Glomerular endothelial cell (primary cell): ENCODE measurements at regions not wholly inside any gene's neighbourhood (a gene's known extent, or its start where the extent isn't known, plus 50 kb on each side); places are given as distances from the start of the nearest gene placed in this dataset.

ENCODE experiments used
- DNase-seq: peaks from one replicate; pipeline ENCODE4 v3.0.0-alpha.2; 2011; ENCODE audit warnings: low read depth, low spot score; ENCODE audit errors: extremely low read depth

- no peak for DNase-seq
These were observed 135.1 kb upstream of the GATA6 start for GRCh38 chr18:22034276-22034675.

- no peak for DNase-seq
These were observed 128.9 kb upstream of the GATA6 start for GRCh38 chr18:22040533-22040932.

DNA sequence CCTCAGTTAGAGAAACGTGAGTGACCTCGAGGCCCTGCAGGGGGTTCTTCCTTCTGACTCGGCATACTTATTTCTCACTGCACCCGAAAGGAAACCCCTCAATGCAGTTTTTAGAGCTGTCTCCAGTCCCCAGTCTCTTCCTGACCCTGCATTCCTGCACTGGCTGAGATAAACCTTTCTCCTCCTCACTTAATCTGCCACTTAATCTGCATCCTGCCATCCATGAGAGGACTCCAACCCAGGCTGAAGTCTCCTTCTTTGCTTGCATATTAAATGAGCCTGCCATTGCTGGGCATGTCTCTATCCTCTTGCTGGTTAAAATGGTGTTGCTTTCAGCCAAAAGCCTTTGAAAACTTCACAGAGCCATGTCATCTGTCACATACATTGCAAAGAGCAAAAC, 125.6 kb upstream of the GATA6 start:
- no peak for DNase-seq

- DNase-seq = no peak
These were observed 124.7 kb upstream of the GATA6 start for GRCh38 chr18:22044474-22045220.

DNA sequence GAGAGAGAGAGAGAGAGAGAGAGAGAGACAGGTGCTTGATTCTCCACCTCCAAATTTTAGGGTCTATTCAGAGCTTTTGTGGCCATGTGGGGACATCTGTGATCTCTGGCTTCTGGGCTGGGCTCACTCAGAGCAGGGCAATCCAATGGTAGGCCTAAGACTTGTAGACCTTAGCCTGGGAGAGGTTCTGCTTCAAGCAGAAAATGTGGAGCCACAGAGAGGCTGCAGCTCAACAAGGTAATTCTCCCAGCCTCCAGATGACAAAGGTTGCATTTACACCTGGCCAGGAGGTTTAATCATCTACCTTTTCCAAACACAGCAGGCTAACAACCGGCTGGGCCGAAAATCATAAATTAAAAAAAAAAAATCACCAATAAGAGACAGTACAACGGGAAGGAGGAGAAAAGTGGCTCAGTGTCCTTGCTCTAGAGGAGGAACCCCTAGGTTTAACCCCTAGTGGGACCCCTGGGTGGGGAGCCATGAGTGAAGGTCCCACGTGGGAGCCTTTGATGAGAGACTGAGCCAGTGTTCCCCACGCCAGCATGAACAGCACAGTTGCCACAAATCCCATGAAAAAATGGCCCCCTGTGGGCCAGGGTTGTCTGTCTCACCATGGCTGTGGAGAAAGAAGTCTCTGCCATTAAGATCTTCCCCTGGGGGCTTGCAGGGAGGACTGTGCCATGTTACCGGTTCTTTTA, 124.0 kb upstream of the GATA6 start:
- DNase-seq = no peak

GRCh38 chr18:22046473-22046872, 122.9 kb upstream of the GATA6 start:
- DNase-seq = no peak

GRCh38 chr18:22047485-22047884, 121.9 kb upstream of the GATA6 start:
- no peak for DNase-seq

DNA sequence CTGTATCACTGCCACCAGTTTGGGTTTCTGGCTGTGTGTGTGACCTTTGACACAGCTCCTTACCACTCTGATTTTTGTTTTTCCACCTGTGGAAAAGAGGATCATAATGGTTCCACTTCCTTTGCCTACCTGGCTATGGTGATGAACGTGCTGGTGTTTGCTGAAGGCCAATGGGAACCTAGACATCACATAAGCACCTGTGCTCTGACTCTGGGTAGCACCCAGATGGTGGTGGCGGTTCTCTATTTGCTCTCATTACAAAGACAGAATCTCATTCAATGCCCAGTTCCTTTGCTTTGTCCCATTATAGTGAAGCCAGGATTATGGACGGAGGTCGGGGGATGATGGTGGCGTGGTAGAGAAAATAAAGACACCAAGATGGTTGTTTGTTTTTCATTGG, 121.2 kb upstream of the GATA6 start:
- DNase-seq = no peak

DNA sequence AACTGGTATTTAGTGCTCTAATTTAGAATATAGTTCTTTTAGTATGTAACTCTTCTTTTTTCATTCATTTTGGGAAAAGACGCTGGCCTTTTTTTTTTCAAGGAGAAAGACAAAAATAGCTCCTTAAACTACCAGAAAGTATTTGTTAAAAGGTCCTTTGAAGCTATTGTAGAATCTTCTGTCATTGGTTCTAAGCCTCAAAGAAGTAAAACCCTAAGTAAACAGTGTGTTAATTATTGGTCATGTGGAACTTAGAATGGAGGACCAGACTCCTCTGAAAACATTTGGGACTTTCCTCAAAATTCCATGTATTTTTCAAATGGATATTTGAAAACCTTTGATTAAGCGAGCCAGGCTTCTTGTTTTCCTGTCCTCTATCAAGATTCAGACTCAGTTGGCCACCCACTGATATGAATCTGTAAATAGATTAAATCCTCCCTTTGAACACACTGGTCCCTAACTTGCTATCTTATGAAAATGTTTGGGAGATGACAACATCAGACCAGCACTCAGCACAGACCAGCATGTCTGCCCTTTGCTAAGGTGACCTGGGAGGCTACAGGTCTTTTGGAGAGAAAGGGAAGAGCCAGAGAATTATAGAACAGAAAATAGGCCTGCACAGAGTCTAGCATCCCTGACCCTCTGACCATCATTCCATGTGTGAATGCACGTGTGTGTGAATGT, 120.3 kb upstream of the GATA6 start:
- no peak for DNase-seq

DNA sequence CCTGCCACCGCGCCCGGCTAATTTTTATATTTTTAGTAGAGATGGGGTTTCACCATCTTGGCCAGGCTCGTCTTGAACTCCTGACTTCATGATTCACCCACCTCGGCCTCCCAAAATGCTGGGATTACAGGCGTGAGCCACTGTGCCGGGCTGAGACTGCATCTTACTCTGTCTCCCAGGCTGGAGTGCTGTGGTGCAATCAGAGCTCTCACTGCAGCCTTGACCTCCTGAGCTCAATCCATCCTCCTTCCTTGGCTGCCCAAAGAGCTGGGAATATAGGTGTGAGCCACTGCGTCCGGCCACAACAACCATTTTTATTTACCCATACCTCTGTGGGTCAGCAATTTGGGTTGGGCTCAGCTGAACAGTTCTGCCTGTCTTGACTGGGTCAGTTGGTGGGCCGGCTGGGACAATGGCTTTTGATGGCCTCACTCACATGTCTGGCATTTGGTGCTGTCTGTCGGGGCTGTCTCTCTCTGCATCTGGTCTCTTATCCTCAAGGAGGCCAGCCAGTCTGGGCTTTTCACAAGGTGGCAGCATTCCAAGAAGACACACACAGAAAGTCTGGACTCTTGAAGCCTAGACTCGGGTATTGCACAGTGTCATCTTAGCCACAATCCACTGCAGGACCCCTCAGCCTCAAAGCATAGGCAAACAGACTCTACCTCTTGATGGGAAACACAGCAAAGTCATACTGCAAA, 116.8 kb upstream of the GATA6 start:
- no peak for DNase-seq

- DNase-seq = no peak
These were observed 113.7 kb upstream of the GATA6 start for GRCh38 chr18:22055466-22056238.

- DNase-seq = no peak
These were observed 112.4 kb upstream of the GATA6 start for GRCh38 chr18:22056950-22057349.

GRCh38 chr18:22057908-22058527, 111.4 kb upstream of the GATA6 start:
- no peak for DNase-seq

DNA sequence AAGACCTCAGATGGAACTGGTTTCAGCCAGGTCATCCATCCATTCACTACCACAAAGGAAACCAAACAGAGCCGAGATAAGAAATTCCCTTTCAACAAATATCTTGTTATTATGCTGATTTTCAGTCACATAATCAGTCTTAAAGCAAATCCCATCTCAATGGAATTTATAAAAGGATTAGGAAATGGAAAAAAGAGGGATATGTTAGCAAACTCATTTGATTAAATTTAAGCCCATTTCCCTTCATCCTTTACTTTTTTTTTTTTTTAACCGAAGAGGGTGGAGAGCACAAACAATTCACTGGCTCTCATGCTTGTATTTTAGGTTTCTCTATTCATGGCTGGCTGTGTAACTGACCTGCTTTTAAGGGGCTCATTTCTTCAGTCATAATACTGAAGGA, 109.0 kb upstream of the GATA6 start:
- no peak for DNase-seq

GRCh38 chr18:22063102-22063501, 106.3 kb upstream of the GATA6 start:
- DNase-seq = no peak

GRCh38 chr18:22063672-22064071, 105.7 kb upstream of the GATA6 start:
- DNase-seq = no peak

DNA sequence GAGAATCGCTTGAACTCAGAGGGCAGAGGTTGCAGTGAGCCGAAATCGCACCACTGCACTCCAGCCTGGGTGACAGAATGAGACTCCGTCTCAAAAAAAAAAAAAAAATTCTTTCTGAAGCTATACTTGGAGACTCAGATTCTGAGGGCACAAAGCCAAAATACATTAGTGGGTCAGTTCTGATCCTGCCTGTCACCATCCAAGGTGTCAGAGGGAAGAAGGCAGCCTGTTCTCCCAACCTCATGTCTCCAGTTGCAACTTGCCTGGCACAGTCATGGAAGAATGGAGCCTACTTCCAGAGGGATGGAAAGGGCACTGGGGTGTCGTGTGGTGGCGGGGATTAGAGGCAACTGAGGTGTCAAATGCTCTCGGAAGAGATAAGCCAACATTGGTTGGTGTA, 104.8 kb upstream of the GATA6 start:
- no peak for DNase-seq

- no peak for DNase-seq
These were observed 104.1 kb upstream of the GATA6 start for GRCh38 chr18:22065311-22065710.

DNA sequence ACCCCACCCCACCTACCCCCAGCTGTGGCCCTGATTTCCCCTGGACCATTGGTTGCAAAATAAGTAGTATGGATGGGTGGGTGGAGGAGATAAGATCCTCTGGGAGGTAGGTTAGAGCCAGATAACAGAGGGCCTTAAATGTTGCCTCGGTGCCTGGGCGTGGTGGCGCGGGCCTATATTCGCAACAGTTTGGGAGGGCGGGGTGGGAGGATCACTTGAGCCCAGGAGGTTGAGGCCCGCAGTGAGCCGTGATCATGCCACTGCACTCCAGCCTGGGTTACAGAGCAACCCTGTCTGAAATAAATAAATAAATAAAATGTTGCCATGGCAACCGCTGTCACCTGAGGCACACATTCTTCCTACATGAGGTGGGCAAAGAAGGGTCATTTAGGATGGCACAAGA, 103.3 kb upstream of the GATA6 start:
- no peak for DNase-seq

DNA sequence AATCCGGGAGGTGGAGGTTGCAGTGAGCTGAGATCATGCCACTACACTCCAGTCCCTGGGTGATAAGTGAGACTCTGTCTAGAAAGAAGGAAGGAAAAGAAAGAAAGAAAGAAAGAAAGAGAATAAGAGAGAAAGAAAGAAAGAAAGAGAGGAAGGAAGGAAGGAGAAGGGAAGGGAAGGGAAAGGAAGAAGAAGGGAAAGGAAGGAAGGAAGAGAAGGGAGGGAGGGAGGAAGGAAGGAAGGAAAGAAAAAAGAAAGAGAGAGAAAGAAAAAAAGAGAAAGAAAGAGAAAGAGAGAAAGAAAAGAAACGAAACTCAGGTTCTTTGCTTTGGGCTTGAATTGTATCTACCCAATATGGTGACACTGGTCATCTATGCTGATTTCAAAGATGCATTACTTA, 102.3 kb upstream of the GATA6 start:
- no peak for DNase-seq
